GM12873 (cell line): ENCODE measurements at regions not wholly inside any gene's neighbourhood (a gene's known extent, or its start where the extent isn't known, plus 50 kb on each side); places are given as distances from the start of the nearest gene placed in this dataset.

Experiments used
- TF ChIP-seq, protein P1 (sequence below): IDR thresholded peaks from 2 replicates; pipeline ENCODE4 v1.5.1; 2012; ENCODE audit warnings: low read depth, mild to moderate bottlenecking, moderate library complexity, low read length, control low read depth; ENCODE audit not compliant: insufficient read depth; ENCODE audit errors: missing control alignments

- TF ChIP-seq, protein P1, sequence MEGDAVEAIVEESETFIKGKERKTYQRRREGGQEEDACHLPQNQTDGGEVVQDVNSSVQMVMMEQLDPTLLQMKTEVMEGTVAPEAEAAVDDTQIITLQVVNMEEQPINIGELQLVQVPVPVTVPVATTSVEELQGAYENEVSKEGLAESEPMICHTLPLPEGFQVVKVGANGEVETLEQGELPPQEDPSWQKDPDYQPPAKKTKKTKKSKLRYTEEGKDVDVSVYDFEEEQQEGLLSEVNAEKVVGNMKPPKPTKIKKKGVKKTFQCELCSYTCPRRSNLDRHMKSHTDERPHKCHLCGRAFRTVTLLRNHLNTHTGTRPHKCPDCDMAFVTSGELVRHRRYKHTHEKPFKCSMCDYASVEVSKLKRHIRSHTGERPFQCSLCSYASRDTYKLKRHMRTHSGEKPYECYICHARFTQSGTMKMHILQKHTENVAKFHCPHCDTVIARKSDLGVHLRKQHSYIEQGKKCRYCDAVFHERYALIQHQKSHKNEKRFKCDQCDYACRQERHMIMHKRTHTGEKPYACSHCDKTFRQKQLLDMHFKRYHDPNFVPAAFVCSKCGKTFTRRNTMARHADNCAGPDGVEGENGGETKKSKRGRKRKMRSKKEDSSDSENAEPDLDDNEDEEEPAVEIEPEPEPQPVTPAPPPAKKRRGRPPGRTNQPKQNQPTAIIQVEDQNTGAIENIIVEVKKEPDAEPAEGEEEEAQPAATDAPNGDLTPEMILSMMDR = no peak
These were observed 285.8 kb upstream of the GRIP1 start for GRCh38 chr12:66964629-66965028.

DNA sequence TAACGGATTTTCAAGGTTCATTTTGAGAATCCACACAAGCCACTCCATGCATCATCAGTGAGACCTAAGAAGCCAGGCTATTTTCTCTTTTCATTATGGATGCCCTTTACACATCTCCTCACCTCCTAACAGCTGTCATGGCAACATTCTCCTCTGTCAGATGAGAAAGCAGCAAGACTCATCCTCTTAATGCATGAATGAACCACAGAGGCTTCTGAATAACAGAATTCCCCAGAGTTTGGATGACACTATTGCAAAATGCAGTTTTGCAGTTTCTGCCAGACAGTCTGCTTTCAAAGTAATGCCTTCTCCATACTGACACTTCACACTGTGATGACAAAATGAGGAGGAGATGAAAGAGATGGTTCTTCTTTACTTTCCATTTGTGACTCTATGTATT lies 286.7 kb upstream of the GRIP1 start:
- TF ChIP-seq, protein P1 = no peak

- TF ChIP-seq, protein P1 = no peak
These were observed 292.9 kb upstream of the GRIP1 start for GRCh38 chr12:66971816-66972215.

- TF ChIP-seq, protein P1 = no peak
These were observed 292.6 kb upstream of the CAND1 start for GRCh38 chr12:66976526-66976925.

DNA sequence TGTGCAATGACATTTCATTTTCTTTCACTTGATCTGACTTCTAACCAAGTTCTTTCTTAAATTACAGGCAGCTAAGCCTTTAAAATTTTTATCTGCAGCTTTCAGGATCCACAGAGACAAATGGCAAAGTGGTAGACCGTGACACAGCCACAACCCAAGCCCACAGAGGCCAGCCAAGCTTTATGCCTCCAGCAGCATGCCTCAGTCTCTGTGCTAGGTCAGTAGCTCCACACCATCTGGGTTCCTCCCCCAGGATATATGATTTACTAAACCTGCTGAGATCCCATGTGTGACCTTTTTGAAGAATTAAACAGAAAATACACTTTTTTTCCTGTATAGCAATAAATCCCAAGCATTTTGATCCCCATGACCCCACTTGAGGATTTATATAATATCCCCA lies 290.4 kb upstream of the CAND1 start:
- TF ChIP-seq, protein P1 = no peak

DNA sequence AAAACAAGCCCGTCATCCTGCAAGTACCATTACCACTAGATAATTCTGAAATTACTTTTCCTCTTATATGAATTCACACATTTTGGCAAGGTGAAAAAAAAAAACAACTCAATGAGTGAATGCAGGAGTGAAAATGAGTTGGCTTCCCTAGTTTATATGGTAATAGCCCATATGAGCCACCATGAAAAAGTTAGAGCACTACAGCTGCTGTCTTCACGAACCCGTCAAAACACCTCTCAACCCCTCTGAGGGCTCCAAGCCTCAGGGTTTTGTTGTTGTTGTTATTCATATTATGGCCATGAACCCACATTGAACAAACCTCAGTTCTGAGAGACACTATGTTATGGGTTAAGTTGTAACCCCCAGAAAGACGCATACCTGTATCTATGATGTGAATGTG lies 289.9 kb upstream of the CAND1 start:
- TF ChIP-seq, protein P1 = no peak

DNA sequence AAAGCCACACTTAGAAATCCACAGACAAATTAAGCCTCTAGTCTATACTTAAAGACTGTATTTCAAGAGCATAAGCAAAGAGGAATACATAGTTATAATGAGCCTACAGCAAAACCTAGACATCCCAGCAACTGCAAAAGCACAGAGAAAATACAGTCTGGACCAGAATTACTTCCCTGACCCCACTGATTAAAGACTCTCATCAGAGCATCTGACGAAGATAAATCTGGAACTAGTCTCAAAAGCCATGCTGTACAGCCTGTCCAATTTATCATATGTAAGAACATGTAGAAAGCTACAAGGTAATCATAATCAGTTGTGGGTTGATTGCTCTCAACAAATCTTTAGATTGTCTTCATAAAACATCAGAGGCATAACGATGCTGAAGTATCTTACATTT lies 285.1 kb upstream of the CAND1 start:
- TF ChIP-seq, protein P1 = no peak

- TF ChIP-seq, protein P1 = no peak
These were observed 284.2 kb upstream of the CAND1 start for GRCh38 chr12:66984962-66985361.
